IPS-18a (cell line): ENCODE measurements at regions not wholly inside any gene's neighbourhood (a gene's known extent, or its start where the extent isn't known, plus 50 kb on each side); places are given as distances from the start of the nearest gene placed in this dataset.

Source experiments
- H3K27ac ChIP-seq: one replicate; pipeline ENCODE4 v1.5.1; 2013; ENCODE audit warnings: low read length
- H3K27me3 ChIP-seq: one replicate; pipeline ENCODE4 v1.6.1; 2013; ENCODE audit warnings: mild to moderate bottlenecking, low read length; ENCODE audit not compliant: control insufficient read depth, insufficient read depth
- H3K36me3 ChIP-seq: one replicate; pipeline ENCODE4 v1.6.1; 2013; ENCODE audit warnings: low read depth, low read length; ENCODE audit not compliant: control insufficient read depth
- H3K4me1 ChIP-seq: one replicate; pipeline ENCODE4 v1.6.1; 2013; ENCODE audit warnings: low read depth, low read length; ENCODE audit not compliant: control insufficient read depth
- H3K4me3 ChIP-seq: one replicate; pipeline ENCODE4 v1.5.1; 2013; ENCODE audit warnings: low read length
- H3K9ac ChIP-seq: one replicate; pipeline ENCODE4 v1.6.1; 2013; ENCODE audit warnings: mild to moderate bottlenecking, low read length, moderate library complexity
- H3K9me3 ChIP-seq: one replicate; pipeline ENCODE4 v1.6.1; 2013; ENCODE audit warnings: low read depth, low read length; ENCODE audit not compliant: control insufficient read depth

- Histone ChIP-seq H3K9ac (no peak overlapping the region), H3K27ac (no peak overlapping the region), H3K4me3 (no peak overlapping the region), H3K4me1 (peaks cover 5% of the 10 kb centered on the region), H3K9me3 (no peaks in the 10 kb centered on the region), H3K36me3 (no peaks in the 10 kb centered on the region), H3K27me3 (no peaks in the 10 kb centered on the region)
Observed at GRCh38 chr10:10544890-10545289, 472.8 kb upstream of the CELF2 start.

DNA sequence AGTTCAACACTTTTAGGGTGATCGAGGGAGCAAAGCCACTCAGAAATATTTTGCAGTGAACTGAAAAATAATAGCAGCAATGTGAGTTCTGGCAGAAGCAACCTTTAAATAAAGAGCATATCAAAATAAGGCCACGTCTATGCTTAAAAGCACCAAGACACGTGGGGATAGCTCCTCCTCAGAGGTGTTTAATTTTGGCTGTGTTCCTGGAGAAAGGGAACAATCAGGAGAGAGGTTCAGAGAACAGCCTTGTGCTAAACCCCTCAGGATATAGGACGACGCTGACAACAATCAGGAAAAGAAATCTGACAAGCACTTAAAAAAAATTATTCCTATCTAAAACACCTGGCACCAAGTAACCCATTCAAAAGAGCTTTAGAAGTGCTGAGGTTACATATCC lies 471.9 kb upstream of the CELF2 start:
- H3K4me1 ChIP-seq: peaks cover 5% of the 10 kb centered on the region
- no peak overlapping the region for H3K27ac ChIP-seq

DNA sequence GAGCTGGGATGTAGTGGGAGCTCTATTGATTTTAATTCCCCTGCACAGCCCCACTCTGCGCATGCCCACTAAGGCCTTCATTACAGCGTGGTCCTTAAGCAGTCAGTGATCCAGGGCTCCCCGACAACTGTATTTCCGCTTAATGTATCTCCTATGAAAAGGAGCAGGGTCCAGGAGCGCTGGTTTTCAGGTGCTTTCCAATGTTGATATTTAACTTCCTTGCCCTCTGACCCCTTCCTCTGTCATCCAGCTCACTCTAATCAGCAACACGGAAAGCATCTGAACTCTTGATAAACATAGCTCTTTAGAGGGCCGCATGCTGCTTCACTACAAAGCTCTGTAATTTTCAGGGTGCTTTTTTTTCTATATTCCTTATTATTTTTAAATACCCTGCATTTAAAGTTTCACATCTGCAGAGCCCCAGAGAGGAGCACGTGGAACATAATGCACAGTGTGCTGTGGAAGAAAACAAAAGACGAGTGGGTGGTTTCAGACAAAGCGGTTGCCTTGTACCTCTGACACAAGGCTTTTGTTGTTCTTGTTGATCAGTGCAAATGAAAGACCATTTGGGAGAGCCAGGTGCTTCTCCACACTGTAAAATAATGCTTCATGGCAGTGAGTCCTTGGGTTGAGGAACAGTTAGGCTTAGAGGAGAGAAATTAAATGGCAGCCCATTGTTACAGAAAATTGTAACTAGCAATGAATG lies 465.9 kb upstream of the CELF2 start:
- H3K27me3 ChIP-seq: no peaks in the 10 kb centered on the region
- no peaks in the 10 kb centered on the region for H3K9me3 ChIP-seq
- H3K9ac ChIP-seq: no peak overlapping the region
- peaks cover 8% of the 10 kb centered on the region for H3K4me1 ChIP-seq
- no peak overlapping the region for H3K4me3 ChIP-seq
- H3K27ac ChIP-seq: no peak overlapping the region
- no peaks in the 10 kb centered on the region for H3K36me3 ChIP-seq

More for the DNA sequence above, 471.9 kb upstream of the CELF2 start:
- Histone ChIP-seq H3K36me3 (no peaks in the 10 kb centered on the region), H3K9ac (no peak overlapping the region), H3K4me3 (no peak overlapping the region), H3K27me3 (no peaks in the 10 kb centered on the region), H3K9me3 (no peaks in the 10 kb centered on the region)

DNA sequence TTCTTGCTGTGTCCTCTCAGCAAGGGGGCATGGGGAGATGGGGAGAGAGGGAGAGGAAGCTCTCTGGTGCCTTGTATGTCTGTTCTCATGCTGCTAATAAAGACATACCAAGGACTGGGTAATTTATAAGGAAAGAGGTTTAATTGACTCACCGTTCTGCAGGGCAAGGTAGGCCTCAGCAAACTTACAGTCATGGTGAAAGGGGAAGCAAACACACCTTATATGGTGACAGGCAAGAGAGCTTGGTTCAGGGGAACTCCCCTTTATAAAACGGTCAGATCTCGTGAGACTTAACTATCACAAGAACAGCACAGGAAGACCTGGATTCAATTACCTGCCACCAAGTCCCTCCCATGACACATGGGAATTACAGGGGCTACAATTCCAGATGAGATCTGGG lies 464.7 kb upstream of the CELF2 start:
- H3K27me3 ChIP-seq: no peaks in the 10 kb centered on the region
- no peaks in the 10 kb centered on the region for H3K9me3 ChIP-seq
- H3K27ac ChIP-seq: no peak overlapping the region
- H3K4me3 ChIP-seq: no peak overlapping the region
- H3K4me1 ChIP-seq: peaks cover 8% of the 10 kb centered on the region
- no peaks in the 10 kb centered on the region for H3K36me3 ChIP-seq
- no peak overlapping the region for H3K9ac ChIP-seq

DNA sequence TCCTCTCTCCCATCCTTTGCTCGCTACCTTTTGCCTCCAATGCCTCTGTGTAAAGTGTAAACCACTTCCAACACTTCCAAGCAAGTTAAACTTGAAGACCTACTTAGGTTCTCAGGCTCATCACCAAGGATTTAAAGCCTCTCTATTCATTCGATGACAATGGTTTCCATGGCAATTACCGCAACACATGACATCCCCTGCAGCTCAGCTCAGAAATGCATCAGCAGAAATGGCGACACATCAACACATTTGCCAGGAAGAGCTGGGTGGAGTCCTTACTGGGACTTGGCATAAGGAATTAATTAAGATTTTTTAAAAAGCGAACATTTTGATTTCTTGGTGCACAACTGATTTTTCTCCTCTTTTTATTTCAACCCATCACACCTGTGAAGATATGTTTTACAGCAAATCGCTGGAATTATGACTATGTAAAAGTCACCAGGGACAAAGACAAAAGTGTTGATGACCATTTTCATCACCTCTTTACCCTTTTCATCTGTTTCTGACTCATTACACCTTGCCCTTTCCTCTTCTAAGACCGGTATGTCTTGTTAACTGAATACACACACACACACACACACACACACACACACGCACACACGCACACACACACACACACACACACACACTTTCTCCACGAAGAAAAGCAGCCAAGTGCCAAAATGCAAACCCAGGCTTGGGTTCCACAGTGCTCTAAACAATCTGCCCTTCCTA lies 453.4 kb upstream of the CELF2 start:
- H3K9me3 ChIP-seq: no peaks in the 10 kb centered on the region
- H3K4me3 ChIP-seq: no peak overlapping the region
- H3K36me3 ChIP-seq: no peaks in the 10 kb centered on the region
- H3K27me3 ChIP-seq: no peaks in the 10 kb centered on the region
- H3K27ac ChIP-seq: no peak overlapping the region
- no peak overlapping the region for H3K9ac ChIP-seq
- H3K4me1 ChIP-seq: peaks cover 7% of the 10 kb centered on the region

GRCh38 chr10:10576937-10577336 lies 440.7 kb upstream of the CELF2 start:
- Histone ChIP-seq H3K36me3 (no peaks in the 10 kb centered on the region), H3K27ac (no peak overlapping the region), H3K27me3 (no peaks in the 10 kb centered on the region), H3K9ac (no peak overlapping the region), H3K4me3 (no peak overlapping the region), H3K4me1 (no peaks in the 10 kb centered on the region), H3K9me3 (no peaks in the 10 kb centered on the region)

DNA sequence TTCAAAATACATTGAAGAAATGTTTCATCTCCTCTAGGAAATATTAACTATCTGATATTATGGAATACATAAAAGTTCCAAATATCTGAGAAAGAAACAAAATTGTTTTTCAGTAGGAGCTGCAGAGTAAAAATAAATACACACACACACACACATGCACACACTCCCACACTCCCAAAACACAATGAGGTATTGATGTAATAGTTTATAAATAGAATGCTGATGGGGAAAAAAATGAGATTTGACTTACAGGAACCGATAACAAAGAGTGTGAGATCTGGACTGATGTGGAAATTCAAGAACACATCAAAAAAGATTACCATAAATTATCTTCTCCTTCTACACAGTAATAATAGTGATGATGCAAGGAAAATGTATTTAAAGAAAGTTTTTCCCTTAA lies 438.0 kb upstream of the CELF2 start:
- Histone ChIP-seq H3K9me3 (no peaks in the 10 kb centered on the region), H3K36me3 (no peaks in the 10 kb centered on the region), H3K4me1 (no peaks in the 10 kb centered on the region), H3K4me3 (no peak overlapping the region), H3K27me3 (no peaks in the 10 kb centered on the region), H3K27ac (no peak overlapping the region), H3K9ac (no peak overlapping the region)

DNA sequence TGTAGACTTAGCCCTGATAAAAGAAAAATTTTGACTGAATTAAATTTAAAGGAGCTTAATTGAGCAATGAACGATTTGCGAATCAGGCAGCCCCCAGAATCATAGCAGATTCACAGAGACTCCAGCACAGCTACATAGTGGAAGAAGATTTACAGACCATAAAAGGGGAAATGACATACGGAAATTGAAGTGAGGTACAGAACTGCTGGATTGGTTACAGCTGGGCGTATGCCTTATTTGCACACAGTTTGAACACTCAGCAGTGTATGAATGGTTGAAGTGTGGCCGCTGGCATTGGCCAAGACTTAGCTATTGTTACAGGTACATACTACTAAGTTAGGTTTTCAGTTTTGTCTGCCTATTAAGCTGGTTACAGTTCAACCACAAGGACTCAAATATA lies 433.5 kb upstream of the CELF2 start:
- Histone ChIP-seq H3K9me3 (no peaks in the 10 kb centered on the region), H3K9ac (no peak overlapping the region), H3K4me3 (no peak overlapping the region), H3K27ac (no peak overlapping the region), H3K36me3 (no peaks in the 10 kb centered on the region), H3K27me3 (no peaks in the 10 kb centered on the region), H3K4me1 (peaks cover 8% of the 10 kb centered on the region)

DNA sequence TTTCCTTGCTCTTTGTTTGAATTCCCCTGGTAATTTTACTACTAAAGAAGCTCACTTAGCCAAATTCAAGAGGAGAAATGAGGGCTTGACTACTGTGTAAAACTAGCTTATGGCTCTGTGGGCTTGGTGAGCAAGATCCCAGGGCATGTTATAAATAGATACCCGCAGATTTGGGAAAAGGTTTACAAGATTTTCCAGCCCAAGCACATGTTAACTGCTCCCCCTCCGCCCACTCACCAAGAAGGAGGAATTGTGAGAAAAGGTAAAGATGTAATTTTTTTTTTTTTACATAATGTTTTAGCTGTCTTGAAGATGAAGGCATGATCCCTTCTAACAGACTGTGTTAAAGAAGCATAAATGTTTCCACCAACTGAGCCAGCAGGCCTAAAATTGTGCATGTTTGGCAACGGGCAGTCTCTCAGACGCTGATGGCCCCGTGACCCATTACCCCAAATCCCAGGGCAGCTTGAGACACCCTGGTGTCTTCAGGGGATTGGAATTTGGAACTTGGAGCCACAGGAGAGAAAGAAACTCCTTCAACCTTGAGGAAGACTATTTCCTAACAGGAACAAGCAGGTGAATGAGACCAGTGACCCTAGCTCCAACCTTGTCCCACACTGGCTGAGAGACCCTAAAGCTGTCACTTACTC lies 429.8 kb upstream of the CELF2 start:
- H3K4me1 ChIP-seq: peaks cover 8% of the 10 kb centered on the region
- no peaks in the 10 kb centered on the region for H3K9me3 ChIP-seq
- no peak overlapping the region for H3K27ac ChIP-seq
- H3K4me3 ChIP-seq: no peak overlapping the region
- H3K27me3 ChIP-seq: no peaks in the 10 kb centered on the region
- no peak overlapping the region for H3K9ac ChIP-seq
- H3K36me3 ChIP-seq: no peaks in the 10 kb centered on the region

DNA sequence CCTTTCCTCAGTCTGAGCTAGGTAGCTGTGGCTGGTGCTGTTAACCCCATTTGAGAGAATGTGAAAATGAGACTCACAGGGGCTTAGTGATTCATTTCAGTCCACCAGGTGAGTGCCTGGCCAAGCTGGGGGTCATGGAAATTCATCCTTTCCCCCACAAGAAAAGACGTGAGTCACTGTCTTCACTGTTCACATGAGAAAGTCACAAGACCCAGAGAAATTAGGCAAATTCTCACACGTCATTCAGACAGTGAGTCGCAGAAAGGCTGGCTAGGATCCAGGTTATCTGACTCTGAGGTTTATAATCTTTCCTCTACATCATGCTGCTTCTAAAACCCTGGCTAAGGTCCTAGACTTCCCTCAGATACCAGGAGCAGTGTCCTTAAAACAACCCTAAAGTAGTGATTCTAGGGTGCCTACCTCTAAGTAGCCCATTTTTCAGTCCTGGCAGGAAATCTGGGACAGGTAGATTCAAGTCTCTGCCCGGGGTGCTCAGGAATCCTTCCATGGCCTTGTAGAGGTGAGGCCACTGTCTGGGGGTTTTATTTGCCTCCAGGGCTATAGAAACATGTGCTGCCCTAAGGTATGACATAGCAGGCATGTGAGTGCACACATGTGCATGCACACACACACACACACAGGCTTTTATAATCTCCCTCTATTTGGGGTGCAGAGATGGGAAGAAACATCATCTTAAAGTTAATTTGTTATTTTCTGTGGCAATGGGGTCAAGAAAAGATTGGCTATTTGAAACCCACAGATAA lies 427.9 kb upstream of the CELF2 start:
- no peak overlapping the region for H3K27ac ChIP-seq
- H3K36me3 ChIP-seq: no peaks in the 10 kb centered on the region
- H3K4me3 ChIP-seq: no peak overlapping the region
- no peaks in the 10 kb centered on the region for H3K27me3 ChIP-seq
- H3K9ac ChIP-seq: no peak overlapping the region
- H3K9me3 ChIP-seq: no peaks in the 10 kb centered on the region
- peaks cover 8% of the 10 kb centered on the region for H3K4me1 ChIP-seq

- Histone ChIP-seq H3K27me3 (no peaks in the 10 kb centered on the region), H3K4me3 (no peak overlapping the region), H3K9ac (no peak overlapping the region), H3K9me3 (no peaks in the 10 kb centered on the region), H3K27ac (no peak overlapping the region), H3K4me1 (peaks cover 8% of the 10 kb centered on the region), H3K36me3 (no peaks in the 10 kb centered on the region)
Observed at GRCh38 chr10:10591715-10592341, 425.8 kb upstream of the CELF2 start.
